HG03469 (cell line): ENCODE measurements at regions not wholly inside any gene's neighbourhood (a gene's known extent, or its start where the extent isn't known, plus 50 kb on each side); places are given as distances from the start of the nearest gene placed in this dataset.

Experiments used
- ATAC-seq: cut with Tn5 transposase; IDR thresholded peaks from one replicate; pipeline ENCODE4 v1.9.1; 2021; ENCODE audit warnings: mild to moderate bottlenecking, moderate library complexity, moderate number of reproducible peaks; ENCODE audit not compliant: unreplicated experiment

DNA sequence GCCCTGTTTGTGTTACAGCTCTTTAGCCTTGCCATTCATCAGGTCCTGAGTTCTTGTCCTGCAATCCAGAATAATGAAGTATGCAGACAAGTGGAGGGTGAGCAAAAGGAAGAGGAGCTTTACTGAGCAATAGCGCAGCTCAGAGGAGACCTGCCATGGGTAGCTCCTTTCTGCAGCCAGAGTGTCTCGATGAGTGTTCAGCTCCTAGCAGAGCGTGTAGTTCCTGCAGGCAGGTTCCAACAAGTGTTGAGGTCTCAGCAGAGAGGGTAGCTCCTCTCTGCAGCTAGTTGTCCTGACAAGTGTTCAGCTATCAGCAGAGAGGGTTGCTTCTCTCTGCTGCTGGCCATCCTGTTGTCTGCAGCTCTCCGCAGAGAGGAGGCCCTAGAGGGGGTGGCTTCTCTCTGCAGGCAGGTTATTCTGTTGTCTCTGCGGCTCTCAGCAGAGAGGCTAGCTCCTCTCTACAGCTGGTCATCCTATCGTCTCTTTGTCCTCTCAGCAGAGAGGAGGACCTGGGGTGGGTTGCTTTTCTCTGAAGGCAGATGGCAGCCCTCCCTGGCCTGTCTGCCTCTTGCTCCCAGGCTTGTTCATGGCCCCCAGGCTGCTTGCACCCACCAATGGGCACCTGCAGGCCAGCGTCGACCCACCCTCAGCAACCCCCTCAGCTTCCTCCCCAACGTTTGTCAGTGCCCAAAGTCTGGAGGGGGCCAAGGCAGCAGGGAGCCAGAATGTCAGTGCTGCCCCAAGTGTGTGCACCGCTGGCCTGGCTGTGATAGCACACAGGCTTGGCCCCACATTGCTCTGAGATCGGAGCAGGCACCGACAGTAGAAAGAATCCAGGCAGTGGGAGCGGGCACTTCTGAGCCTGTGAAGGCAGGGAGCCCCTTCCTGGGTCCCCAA is 112.5 kb upstream of the RUNX3 start:
- ATAC-seq = no peak

DNA sequence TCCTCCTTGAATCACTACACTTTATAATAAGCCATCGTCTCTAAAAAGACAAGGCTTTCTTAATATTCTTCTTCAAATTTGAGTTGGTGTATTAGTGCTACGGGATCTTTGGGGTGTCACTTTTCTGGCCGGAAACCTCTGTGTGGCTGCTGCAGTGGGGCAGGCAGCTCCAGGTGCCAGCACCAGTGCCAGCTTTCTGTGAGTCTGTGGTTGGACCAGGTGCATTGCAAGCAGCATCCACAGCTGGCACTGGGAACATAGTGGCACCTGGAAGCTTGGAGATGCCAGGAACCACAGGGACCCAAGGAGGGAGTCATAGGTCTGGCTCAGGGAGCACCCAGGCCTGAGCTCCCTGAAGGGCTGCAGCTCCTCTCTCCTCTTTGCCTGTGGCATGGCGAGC is 111.8 kb upstream of the RUNX3 start:
- no peak for ATAC-seq

DNA sequence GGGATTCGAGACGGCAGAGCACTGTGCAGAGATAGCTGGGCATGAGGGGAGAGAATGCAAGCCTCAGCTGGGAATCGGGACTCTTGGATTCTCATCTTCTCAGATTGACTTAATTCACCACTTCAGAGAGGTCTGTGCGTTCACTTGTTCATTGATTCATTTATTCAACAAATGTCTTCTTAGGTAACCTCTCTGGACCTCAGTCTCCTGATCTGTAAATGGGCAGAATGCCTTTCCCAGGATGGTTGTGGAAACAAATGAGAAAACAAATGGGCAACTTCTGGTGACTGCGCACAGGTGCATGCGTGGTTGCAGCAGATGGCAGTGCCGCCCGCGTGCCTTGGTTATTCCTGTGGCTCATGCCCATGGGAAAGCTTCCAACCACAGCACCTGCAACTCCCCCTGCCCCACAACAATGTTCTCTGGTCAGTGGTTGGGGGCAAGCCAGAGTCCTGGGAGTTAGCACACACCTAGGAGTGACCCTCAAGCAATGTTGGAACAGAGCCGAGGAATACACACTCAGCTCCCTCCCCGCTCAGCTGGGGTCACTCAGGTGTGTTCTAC is 110.1 kb upstream of the RUNX3 start:
- ATAC-seq = no peak

DNA sequence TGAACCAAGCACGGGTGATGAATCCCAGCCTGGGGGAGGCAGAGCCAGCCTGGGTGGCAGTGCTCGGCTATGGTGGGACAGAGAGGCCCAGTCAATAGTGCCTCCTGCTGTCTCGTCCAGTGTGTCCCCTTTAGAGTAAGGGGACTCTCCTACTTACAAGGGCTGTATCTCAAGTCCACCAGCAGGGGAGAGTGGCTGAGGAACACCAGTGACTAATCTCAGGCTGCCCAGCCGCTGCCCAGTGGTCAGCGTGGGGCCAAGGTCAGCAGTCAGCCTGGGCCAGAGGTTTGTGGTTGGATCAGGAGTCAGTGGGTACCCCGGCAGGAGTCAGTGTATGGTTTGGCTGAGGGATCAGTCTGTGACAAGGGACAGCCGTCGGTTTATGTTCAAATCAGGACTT is 109.2 kb upstream of the RUNX3 start:
- no peak for ATAC-seq

DNA sequence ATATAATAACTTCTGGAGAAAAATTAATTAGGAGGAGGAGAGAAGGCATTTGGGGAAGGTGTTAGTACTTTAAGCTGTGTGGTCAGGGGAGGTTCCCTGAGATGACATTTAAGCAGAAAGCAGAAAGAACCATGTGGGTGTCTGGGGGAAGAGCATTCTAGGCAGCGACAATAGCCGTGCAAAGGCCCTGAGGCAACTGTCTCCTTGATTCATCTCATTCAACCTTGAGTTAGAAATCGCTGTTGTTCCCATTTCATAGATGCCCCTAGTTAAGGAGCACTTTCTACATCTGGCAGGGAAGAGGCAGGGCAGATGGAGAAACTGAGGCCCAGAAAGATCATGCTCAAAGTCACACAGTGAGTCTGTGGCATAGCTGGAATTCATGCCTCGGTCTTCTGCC is 108.6 kb upstream of the RUNX3 start:
- no peak for ATAC-seq

DNA sequence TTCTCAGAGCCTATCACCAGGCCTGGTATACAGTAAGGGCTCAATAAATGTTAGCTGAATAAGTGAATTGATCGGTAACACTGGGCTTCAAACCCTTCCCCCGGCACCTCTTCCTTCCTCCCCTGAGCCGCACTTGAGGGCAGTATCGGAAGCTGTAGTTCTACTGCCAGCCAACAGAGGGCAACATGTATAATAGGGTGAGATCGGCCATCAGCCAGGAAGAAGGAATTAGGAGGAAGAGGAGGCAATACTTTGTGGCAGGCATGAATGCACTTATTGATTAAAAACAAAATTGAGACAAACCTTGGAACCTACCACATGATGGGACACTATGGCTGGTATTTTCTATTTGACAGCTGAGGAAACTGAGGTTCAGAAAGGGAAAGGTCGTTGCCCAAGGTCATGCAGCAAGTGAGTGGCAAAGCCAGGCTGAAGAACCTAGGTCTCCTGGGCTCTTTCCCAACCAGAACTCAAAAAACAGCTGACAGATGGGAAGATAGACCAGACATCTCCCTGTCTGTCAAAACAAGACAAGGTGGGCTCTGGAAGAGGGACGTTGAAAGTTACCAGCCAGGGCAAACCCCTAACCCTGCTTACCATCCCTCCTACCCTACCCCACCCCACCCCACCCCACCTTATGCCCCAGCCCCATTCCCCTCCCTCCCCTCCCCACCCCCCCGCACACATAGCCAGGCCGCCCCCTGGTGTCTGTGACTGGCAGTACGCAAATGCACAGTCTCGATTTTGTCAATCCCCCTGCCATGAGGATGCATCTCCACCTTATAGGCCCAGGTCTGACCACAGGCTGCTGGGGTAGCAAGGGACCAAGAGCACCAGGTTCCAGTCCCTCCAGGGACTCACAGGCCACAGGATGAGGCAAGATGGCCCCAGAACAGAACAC is 107.3 kb upstream of the RUNX3 start:
- no peak for ATAC-seq

DNA sequence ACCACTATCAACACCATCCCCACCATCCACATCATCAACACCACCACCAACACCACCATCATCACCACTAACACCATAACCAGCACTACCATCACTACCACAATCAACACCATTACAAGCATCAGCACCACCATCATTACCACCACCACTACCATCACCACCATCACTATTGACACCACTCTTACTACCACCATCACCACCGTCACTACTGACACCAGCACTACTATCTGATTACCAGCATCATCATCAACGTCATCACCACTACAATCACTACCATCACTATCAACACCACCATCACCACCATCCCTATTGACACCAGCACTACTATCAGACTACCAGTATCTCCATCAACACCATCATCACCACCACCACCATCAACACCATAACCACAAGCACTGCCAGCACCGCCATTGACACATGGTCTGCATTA is 106.1 kb upstream of the RUNX3 start:
- no peak for ATAC-seq

DNA sequence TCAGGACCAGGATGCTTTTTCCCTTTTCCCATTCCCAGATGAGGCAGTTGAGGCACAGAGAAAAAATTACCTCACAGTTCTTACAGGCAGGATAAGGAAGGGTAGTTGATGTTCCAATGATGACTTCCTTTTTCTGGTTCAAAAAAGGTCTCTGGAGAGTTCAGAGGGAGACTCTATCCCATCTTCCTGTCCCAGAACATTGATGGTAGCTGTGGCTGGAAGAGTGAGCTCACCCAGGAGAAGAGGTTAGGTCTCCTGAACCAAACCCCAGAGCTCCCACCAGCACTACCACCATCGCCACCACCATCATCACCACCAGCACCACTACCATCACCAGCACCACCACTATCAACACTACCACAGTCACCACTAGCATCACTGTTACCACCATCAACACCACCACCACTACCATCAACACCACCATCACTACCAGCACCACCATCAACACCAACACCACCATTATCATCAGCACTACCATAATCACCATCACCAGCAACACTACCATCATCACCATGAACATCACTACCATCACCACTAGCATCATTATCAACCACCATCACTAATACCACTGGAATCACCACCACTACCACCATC is 105.5 kb upstream of the RUNX3 start:
- no peak for ATAC-seq

DNA sequence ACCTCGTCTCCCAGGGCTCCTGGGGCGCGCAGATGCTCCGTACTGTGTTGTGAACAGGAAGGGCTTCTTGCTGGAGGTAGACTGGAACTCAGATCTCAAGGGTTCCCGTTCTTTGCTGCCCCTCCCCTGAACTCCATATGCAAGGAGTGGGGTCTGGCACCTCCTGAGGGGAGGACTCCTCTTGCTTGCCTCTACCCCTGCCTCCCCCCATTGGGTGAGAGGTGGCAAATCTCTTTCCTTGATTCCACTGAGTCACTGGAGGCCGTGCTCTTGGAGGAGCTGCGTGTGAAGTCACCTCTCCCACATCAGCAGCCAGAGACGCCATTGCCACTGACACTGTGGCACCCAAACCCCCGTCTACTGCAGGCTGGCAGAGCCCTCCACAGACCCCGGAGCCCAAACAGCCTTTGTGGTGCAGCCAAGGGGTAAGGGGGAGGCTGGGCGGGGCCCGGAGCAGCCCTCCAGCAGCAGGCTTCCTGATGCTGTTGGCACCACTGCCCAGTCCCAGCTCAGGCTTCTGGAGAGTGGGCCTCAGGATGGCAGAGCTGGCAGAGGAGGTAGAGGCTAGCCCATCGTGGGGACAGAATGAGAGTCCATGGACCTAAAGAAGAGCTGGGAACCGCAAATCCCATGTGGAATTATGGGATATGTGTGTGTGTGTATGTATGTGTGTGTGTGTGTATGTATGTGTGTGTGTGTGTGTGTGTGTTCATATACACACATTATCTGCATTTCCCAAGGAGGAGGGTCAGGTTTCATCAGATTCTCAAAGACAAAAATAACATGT is 104.9 kb upstream of the RUNX3 start:
- ATAC-seq = no peak

DNA sequence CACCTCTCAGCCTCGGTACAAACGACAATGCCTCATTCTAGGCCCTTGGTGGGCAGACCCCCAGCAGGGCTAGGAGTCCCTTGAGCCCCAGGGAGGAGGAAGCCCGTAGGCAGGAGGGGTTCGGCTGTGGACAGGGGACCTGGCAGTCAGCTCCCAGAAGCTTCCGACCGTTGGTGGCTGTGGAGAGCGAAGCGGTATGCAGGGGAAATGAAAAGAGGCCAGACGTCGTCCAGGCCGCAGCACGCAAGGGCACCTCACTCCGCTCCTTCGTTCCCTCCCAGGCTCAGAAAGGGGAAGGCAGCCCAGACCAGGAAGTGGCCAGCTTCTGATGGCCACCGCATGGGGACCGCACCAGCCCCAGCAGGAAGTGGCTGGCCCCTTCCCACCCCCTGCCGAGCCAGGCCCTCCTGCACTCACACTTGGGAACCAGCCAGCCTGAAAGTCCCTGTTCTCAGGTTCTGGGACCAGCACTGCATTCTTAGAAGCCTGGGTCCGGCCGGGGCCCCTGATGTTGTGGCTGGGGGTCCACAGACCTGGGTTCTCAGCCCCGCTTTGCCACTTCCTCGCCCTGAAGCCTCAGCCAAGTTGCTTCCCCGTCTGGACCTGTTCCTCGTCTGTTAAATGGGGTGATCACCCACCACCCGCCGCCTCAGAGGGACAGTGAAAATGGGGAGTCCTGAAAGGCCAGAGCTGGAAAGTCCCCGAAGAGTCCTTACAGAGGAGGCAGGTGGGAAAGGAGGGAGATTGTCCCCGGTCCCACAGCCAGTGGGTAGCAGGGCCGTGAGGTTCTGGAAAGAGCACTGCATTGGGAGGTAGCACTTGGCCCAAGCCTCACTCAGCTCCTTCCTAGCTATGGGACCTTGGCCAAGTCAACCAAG is 104.0 kb upstream of the RUNX3 start:
- ATAC-seq = no peak

DNA sequence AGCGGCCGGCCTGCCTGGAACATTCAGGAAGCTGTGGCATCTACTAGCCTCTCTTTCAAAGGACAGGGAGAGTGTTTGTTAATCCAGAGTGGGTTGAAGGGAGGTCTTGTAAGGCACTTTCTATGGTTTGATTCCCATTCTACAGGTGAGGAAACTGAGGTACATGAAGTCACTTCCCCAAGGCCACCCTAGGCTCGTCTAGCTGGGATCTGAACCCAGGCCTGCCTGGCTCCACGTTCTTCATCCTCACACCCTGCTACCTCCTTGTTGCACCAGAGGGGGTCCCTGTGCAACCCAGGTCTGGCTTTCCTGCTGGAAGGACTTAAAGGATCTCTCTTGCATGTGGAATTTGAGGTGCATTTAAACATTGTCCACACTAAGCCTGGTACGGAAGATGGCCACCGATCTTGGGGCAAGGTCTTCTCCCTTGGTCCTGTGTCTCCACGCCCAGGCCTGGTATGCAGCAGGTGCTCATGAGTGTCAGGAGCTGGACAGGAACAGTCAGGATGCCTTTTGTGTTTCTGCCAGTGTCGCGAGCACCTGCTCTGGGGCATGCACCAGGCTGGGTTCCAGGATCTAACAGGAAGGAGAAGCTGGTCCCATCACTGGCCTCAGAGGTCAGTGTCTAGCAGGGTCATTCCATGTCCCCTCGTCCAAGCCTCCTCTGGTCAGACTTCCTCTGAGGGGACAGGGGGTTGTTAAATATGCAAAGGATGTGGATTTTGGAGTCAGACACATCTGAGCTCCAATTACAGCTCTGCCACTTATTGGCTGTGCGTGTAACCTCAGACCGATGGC is 103.2 kb upstream of the RUNX3 start:
- ATAC-seq = no peak

DNA sequence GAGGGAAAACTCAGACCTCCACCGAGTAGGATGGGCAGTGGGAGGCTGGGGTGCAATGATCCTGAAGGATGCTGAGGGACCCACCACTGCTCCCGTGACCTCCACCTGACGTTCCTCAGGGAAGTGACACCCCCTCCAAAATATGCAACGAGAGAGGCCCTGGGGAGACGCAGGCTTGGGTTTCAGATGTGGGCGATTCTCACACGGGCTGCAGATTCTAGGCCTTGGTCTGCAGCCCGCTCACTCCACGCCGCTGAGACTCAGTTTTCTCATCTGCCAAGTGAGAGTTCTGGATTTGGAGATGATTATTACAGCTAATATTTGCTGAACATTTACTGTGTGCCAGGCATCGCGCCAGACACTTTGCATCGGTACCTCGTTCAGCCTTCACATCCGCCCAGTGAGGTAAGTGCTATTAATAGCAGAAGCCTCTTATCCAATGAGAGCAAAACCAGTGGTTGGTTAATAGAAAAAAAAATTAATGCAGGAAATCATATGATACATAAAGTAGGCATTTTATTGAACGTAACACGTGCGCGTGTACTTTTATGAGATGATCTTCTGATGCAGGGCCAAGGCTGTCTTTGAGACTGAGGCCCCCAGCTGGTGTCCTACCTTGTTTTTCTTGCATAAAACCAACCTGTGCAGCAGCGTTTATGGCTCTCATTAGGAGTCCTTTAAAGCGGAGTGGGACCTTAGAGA is 102.0 kb upstream of the RUNX3 start:
- ATAC-seq = peak; percentile 26

DNA sequence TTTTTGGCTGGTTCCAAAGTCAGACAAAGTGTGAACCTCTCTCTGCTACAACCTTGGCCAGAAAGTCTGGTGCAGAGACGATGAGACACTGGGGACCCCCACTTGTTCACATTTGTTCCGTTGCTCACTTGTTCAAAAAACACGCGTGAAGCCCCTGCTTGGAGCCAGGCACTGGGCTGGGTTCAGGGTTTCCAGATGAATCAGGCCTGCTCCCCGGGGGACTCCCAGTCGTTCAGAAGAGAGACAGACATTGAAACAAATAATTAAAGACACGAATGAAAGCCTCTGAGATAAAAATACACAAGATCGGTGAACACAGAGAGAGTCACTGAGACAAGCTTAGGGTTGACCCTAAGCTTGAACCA is 101.5 kb upstream of the RUNX3 start:
- no peak for ATAC-seq

DNA sequence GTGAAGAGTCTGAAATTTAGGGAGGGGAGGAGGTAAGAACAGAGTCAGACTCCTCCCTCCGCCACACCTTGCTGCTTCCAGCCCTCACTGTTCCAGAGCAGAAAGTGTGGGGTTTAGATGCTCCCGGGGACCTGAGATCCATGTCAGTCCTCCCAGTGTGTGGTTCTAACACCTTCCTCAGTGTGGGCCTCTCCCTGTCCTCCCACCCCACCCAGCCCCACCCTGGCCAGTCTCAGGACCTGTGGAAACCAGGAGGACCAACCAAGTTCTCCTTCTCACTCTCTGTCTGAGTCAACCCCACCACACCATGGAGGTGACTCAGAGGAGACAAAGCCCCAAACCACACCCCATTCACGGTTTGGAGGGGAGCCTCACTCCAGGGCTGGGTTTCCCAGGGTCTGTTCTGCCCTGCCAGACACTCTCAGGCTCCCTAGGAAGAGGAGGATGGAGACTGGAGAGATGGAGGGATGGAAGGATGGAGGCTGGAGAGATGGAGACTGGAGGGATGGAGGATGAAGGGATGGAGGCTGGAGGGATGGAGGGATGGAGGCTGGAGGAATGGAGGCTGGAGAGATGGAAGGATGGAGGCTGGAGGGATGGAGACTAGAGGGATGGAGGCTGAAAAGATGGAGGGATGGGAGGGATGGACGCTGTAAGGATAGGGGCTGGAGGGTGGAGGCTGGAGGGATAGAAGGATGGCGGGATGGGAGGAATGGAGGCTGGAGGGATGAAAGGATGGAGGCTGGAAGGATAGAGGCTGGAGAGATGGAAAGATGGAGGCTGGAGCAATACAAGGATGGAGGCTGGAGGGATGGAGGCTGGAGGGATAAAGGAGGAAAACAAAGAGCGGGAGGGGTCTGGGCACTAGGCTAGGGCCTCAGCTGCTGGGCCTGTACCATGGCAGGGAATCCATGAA is 100.9 kb upstream of the RUNX3 start:
- no peak for ATAC-seq

DNA sequence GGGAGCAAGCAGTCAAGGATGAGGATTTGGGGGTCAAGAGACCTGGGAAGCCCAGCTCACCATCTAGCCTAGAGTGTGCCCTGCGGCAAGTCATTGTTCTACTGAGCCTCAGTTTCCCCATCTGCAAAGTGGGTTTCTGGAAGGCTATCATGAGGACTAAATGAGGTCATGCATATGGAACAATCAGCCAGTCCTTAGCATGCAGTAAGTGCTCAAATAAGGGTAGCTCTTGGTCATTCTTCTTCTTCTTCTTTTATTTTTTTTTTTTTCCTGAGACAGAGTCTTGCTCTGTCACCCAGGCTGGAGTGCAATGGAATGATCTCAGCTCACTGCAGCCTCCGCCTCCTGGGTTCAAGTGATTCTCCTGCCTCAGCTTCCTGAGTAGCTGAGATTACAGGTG is 99.9 kb upstream of the RUNX3 start:
- ATAC-seq = no peak

DNA sequence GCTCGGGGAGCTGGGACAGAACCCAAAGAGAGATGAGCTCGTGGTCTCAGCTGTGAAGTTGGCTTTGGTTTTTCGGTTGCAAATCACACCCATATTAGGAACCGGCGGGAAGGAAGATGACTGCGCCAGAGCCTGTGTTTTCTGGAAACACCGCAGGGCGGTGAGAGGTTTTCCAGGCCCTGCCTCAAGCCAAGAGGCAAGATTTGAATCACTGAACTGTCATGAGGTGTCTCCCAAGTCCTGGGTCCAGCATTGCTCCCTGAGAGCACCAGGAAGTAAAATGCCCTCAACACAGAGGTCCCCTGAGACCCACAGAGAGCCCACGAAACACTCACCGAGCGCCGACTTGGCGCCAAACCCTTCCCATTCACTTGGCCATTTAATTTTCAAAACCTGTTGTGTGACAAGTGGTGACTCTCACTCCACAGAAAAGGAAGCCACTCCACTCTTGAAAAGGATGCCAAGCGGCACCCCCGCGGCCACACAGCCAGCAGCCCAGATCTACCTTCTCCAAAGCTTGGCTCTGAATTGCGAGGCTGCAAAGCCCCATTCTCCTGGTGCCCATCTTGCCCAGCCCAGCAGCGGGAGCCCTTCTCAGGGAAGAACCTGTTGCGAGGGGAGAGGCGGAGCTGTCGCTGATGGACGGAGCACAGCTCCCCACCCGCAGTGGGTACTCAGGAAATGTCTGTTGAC is 99.0 kb upstream of the RUNX3 start:
- no peak for ATAC-seq

DNA sequence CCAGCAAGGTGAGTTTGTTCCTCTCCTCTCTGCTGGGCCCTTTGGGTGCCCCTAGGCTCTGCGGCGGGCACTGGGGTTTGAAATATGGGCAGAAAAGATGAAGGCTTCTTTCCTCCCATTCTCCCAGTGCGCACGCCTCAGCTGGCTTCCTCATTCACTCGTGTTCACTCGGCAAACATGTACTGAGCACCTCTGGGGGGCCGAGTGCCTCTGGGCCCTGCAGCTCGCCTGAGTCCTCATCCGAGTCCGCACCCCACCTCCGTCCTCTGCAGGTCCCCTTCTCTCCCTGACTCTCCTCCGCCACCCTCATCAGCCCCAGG is 98.5 kb upstream of the RUNX3 start:
- ATAC-seq = no peak
